ENCODE measurements at regions not wholly inside any gene's neighbourhood (a gene's known extent, or its start where the extent isn't known, plus 50 kb on each side); places are given as distances from the start of the nearest gene placed in this dataset.

DNA sequence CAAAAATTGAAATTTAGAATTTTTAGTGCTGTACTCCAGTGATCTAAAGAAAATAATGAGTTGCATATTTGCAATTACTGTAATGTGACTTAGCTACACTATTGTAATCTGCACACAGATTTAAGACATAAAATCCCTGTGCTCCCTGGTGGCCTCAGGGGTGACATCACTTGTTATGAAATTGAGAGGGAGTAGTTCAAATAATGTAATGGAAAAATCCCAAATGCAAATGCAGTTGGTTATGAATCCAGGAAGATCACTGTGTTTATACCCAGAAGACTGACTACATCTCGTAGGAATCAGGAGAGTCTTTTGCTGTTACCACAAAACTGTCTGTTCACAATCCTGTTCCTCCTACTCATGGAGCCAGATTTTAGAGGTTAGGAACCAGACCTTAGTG, 178.7 kb upstream of the FBXL17 start:
- TF ChIP-seq, protein P1, sequence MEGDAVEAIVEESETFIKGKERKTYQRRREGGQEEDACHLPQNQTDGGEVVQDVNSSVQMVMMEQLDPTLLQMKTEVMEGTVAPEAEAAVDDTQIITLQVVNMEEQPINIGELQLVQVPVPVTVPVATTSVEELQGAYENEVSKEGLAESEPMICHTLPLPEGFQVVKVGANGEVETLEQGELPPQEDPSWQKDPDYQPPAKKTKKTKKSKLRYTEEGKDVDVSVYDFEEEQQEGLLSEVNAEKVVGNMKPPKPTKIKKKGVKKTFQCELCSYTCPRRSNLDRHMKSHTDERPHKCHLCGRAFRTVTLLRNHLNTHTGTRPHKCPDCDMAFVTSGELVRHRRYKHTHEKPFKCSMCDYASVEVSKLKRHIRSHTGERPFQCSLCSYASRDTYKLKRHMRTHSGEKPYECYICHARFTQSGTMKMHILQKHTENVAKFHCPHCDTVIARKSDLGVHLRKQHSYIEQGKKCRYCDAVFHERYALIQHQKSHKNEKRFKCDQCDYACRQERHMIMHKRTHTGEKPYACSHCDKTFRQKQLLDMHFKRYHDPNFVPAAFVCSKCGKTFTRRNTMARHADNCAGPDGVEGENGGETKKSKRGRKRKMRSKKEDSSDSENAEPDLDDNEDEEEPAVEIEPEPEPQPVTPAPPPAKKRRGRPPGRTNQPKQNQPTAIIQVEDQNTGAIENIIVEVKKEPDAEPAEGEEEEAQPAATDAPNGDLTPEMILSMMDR (IDR thresholded peaks at IDR 0.05), result no peak
- no peak for TF ChIP-seq POLR2A (IDR thresholded peaks at IDR 0.05)

Measured in right lobe of liver (tissue), 4 donors.